Neural crest cell (in vitro differentiated cells): ENCODE measurements at regions not wholly inside any gene's neighbourhood (a gene's known extent, or its start where the extent isn't known, plus 50 kb on each side); places are given as distances from the start of the nearest gene placed in this dataset.

Experiments
- DNase-seq: peaks from one replicate; pipeline ENCODE4 v3.0.0; 2021; ENCODE audit warnings: low read depth, mixed read lengths, low spot score
- H3K27ac Mint-ChIP-seq: one replicate; pipeline ENCODE4 v1.8.0; 2021; ENCODE audit warnings: mild to moderate bottlenecking, mixed read lengths; ENCODE audit not compliant: unreplicated experiment
- H3K27me3 Mint-ChIP-seq: 2 replicates; pipeline ENCODE4 v1.8.0; 2021; ENCODE audit warnings: low read depth, mild to moderate bottlenecking, mixed read lengths
- H3K36me3 Mint-ChIP-seq: 2 replicates; pipeline ENCODE4 v1.8.0; 2021; ENCODE audit warnings: low read depth, mild to moderate bottlenecking, mixed read lengths
- H3K4me1 Mint-ChIP-seq: 2 replicates; pipeline ENCODE4 v1.8.0; 2021; ENCODE audit warnings: mixed read lengths
- H3K4me3 Mint-ChIP-seq: one replicate; pipeline ENCODE4 v1.8.0; 2021; ENCODE audit warnings: mild to moderate bottlenecking, mixed read lengths
- H3K9me3 Mint-ChIP-seq: 2 replicates; pipeline ENCODE4 v1.8.0; 2021; ENCODE audit warnings: mixed read lengths
- CTCF ChIP-seq: fragments of 200-600 bp; sonication (generic); conservative IDR thresholded peaks from 2 replicates; pipeline ENCODE4 v1.5.0; 2021; ENCODE audit warnings: antibody characterized with exemption, mild to moderate bottlenecking

- Mint-ChIP-seq H3K27me3 (no peaks in the 10 kb centered on the region), H3K4me1 (peaks cover 23% of the 10 kb centered on the region)
Measured at GRCh38 chr10:123381224-123381623, 227.0 kb downstream of the BUB3 start.

GRCh38 chr10:123382491-123382890 is 228.3 kb downstream of the BUB3 start:
- H3K4me1 Mint-ChIP-seq: peaks cover 23% of the 10 kb centered on the region
- no peak for DNase-seq
- H3K27me3 Mint-ChIP-seq: no peaks in the 10 kb centered on the region
- TF ChIP-seq CTCF: no peak
- H3K36me3 Mint-ChIP-seq: peaks cover 13% of the 10 kb centered on the region
- peak overlapping the region; percentile 7 for H3K27ac Mint-ChIP-seq
- peaks cover 5% of the 10 kb centered on the region for H3K9me3 Mint-ChIP-seq
- no peak overlapping the region for H3K4me3 Mint-ChIP-seq

More at GRCh38 chr10:123381224-123381623, 227.0 kb downstream of the BUB3 start:
- peaks cover 9% of the 10 kb centered on the region for H3K36me3 Mint-ChIP-seq
- no peak for DNase-seq
- H3K4me3 Mint-ChIP-seq: no peak overlapping the region
- no peak overlapping the region for H3K27ac Mint-ChIP-seq
- H3K9me3 Mint-ChIP-seq: peaks cover 2% of the 10 kb centered on the region
- TF ChIP-seq CTCF: no peak

- TF ChIP-seq CTCF: no peak
- DNase-seq: no peak
- Mint-ChIP-seq H3K9me3 (peaks cover 11% of the 10 kb centered on the region), H3K4me1 (peaks cover 19% of the 10 kb centered on the region), H3K27me3 (no peaks in the 10 kb centered on the region), H3K4me3 (no peak overlapping the region), H3K27ac (no peak overlapping the region), H3K36me3 (peaks cover 22% of the 10 kb centered on the region)
Measured at GRCh38 chr10:123385508-123386080, 231.4 kb downstream of the BUB3 start.

GRCh38 chr10:123389520-123389919 is 235.3 kb downstream of the BUB3 start:
- Mint-ChIP-seq H3K27ac (no peak overlapping the region), H3K9me3 (peaks cover 10% of the 10 kb centered on the region), H3K4me1 (no peaks in the 10 kb centered on the region), H3K4me3 (no peak overlapping the region), H3K36me3 (peaks cover 16% of the 10 kb centered on the region), H3K27me3 (no peaks in the 10 kb centered on the region)
- DNase-seq: no peak
- no peak for TF ChIP-seq CTCF

- DNase-seq: no peak
- no peak for TF ChIP-seq CTCF
- peaks cover 16% of the 10 kb centered on the region for H3K36me3 Mint-ChIP-seq
- no peaks in the 10 kb centered on the region for H3K27me3 Mint-ChIP-seq
- no peaks in the 10 kb centered on the region for H3K4me1 Mint-ChIP-seq
- no peak overlapping the region for H3K27ac Mint-ChIP-seq
- peaks cover 10% of the 10 kb centered on the region for H3K9me3 Mint-ChIP-seq
- H3K4me3 Mint-ChIP-seq: no peak overlapping the region
Measured at GRCh38 chr10:123390332-123390731, 236.1 kb downstream of the BUB3 start.
